ENCODE measurements at regions not wholly inside any gene's neighbourhood (a gene's known extent, or its start where the extent isn't known, plus 50 kb on each side); places are given as distances from the start of the nearest gene placed in this dataset.

DNA sequence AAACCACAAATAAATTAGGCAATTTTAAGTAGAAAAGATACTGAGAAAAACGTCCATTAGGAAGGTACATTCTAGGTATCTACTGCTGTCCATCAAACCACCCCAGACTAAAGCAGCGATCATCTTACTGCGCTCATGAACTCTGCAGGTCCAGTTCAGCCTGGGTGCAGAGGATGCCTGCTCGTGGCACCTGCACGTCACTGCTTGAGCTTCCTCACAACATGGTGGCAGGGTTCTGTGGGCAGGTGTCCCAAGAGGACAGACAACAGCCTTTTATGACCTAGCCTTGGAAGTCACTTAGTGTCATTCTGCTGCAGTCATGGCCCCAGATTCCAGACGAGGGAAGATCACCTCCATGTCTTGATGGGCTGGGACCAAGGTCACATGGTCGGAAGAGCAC is 93.4 kb downstream of the MICALL2 start:
- no peak for TF ChIP-seq POLR2AphosphoS5 (IDR thresholded peaks at IDR 0.05; ENCODE audit: low read depth, low read length)
- no peak for TF ChIP-seq SIN3A (IDR thresholded peaks at IDR 0.05; ENCODE audit: borderline replicate concordance, insufficient read depth, low read length)
- no peak for TF ChIP-seq TAF1 (IDR thresholded peaks at IDR 0.05; ENCODE audit: borderline replicate concordance, insufficient read depth, low read length)
- TF ChIP-seq FOXP2 (optimal IDR thresholded peaks at IDR 0.05; ENCODE audit: borderline replicate concordance, extremely low read depth, extremely low read length, insufficient read depth) = no peak
- TF ChIP-seq, protein P1, sequence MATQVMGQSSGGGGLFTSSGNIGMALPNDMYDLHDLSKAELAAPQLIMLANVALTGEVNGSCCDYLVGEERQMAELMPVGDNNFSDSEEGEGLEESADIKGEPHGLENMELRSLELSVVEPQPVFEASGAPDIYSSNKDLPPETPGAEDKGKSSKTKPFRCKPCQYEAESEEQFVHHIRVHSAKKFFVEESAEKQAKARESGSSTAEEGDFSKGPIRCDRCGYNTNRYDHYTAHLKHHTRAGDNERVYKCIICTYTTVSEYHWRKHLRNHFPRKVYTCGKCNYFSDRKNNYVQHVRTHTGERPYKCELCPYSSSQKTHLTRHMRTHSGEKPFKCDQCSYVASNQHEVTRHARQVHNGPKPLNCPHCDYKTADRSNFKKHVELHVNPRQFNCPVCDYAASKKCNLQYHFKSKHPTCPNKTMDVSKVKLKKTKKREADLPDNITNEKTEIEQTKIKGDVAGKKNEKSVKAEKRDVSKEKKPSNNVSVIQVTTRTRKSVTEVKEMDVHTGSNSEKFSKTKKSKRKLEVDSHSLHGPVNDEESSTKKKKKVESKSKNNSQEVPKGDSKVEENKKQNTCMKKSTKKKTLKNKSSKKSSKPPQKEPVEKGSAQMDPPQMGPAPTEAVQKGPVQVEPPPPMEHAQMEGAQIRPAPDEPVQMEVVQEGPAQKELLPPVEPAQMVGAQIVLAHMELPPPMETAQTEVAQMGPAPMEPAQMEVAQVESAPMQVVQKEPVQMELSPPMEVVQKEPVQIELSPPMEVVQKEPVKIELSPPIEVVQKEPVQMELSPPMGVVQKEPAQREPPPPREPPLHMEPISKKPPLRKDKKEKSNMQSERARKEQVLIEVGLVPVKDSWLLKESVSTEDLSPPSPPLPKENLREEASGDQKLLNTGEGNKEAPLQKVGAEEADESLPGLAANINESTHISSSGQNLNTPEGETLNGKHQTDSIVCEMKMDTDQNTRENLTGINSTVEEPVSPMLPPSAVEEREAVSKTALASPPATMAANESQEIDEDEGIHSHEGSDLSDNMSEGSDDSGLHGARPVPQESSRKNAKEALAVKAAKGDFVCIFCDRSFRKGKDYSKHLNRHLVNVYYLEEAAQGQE (IDR thresholded peaks at IDR 0.05; ENCODE audit: insufficient read depth in 1 of 2, low read depth in 2 of 2, low read length in 2 of 2) = no peak

DNA sequence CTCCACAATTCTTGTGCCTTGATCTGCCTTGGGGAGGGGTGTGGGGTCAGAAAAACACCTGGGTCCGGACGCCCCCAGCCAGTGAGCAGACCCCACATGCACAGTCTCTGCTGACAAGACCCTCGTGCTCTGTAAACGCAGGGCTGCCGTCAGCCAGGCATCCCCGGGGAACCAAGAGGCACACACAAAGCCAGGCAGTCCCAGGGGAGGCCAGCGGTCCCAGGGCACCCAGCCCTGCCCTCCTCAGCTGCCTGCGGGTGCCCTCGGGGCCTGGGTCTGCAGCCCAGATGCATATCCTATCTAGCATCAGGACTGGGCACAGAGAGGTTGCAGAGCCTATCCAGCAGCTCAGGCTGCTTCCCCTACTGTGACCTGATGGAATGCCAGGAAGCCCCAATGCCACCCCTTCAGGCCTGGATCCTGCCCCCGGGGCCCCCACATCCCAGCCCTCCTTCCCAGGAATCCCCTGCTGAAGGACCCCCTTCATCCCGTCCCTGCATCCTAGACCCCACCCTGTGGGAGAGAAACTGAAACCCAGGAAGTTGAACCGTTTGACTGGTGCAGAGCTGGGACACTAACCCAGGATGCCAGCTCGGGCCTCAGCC is 92.4 kb downstream of the MICALL2 start:
- TF ChIP-seq POLR2AphosphoS5 (IDR thresholded peaks at IDR 0.05; ENCODE audit: low read depth, low read length) = no peak
- no peak for TF ChIP-seq TAF1 (IDR thresholded peaks at IDR 0.05; ENCODE audit: borderline replicate concordance, insufficient read depth, low read length)
- TF ChIP-seq FOXP2 (optimal IDR thresholded peaks at IDR 0.05; ENCODE audit: borderline replicate concordance, extremely low read depth, extremely low read length, insufficient read depth) = no peak
- TF ChIP-seq, protein P1 (IDR thresholded peaks at IDR 0.05; ENCODE audit: insufficient read depth in 1 of 2, low read depth in 2 of 2, low read length in 2 of 2) = no peak
- no peak for TF ChIP-seq SIN3A (IDR thresholded peaks at IDR 0.05; ENCODE audit: borderline replicate concordance, insufficient read depth, low read length)

DNA sequence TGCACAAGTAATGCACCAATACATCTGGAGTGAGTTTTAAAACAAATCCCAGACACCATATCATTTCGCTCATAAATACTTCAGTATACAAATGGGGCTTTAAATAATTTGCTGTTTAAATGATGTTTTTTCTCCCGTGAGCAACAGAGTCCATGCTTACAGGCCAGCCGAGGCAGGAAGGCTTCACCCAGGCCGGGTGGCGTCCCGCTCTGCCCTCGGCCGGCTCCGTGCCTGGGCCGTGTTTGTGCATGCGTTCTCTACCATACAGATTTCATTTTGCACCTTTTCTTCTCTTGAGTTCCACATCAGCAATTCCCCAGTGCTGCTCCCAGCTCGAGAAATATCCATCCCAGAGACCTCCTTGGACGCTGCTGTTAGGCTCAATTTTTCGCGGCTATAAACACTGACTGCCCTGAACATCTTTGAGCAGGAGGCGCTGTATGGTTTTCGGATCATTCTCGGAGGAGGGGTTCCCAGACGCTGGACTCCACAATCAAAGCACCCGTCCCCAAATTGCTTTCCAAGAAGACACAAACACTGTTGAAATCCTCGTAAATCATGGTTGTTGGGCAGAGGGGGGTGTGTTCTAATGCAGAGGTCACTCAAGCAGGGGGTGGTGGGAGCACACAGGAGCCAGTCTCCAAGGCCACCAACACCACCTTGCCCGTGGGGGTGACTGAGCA is 91.6 kb downstream of the MICALL2 start:
- TF ChIP-seq FOXP2 (optimal IDR thresholded peaks at IDR 0.05; ENCODE audit: borderline replicate concordance, extremely low read depth, extremely low read length, insufficient read depth) (no peak), POLR2AphosphoS5 (IDR thresholded peaks at IDR 0.05; ENCODE audit: low read depth, low read length) (no peak), TAF1 (IDR thresholded peaks at IDR 0.05; ENCODE audit: borderline replicate concordance, insufficient read depth, low read length) (no peak), SIN3A (IDR thresholded peaks at IDR 0.05; ENCODE audit: borderline replicate concordance, insufficient read depth, low read length) (no peak)
- TF ChIP-seq, protein P1 (IDR thresholded peaks at IDR 0.05; ENCODE audit: insufficient read depth in 1 of 2, low read depth in 2 of 2, low read length in 2 of 2) = no peak

DNA sequence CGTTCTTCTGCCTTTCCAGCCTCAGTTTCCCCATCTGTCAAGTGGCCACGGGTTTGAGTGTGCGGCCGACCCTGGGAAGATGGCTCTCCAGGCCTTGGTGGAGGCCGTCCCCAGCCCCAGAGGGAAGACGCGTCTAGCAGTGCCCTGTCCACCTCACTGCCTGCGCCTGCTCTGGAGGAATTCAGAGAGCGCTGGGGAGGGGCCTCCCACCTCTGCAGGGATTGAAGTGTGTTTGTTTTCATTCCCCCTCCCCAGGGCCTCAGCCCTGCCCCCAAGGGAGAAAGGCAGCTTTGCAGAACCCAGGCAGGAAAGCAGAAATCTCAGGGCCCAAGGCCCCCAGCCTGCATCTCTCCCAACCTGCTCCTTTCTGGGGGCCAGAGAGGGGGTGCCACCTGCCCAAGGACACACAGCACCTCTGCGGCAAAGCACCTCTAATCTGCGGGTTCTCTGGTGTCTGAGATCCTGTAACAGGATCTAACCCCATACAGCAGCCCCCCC is 91.0 kb downstream of the MICALL2 start:
- TF ChIP-seq TAF1 (IDR thresholded peaks at IDR 0.05; ENCODE audit: borderline replicate concordance, insufficient read depth, low read length) = no peak
- no peak for TF ChIP-seq FOXP2 (optimal IDR thresholded peaks at IDR 0.05; ENCODE audit: borderline replicate concordance, extremely low read depth, extremely low read length, insufficient read depth)
- no peak for TF ChIP-seq POLR2AphosphoS5 (IDR thresholded peaks at IDR 0.05; ENCODE audit: low read depth, low read length)
- TF ChIP-seq, protein P1 (IDR thresholded peaks at IDR 0.05; ENCODE audit: insufficient read depth in 1 of 2, low read depth in 2 of 2, low read length in 2 of 2) = no peak
- no peak for TF ChIP-seq SIN3A (IDR thresholded peaks at IDR 0.05; ENCODE audit: borderline replicate concordance, insufficient read depth, low read length)
